CD14-positive monocyte (primary cell): ENCODE measurements at regions not wholly inside any gene's neighbourhood (a gene's known extent, or its start where the extent isn't known, plus 50 kb on each side); places are given as distances from the start of the nearest gene placed in this dataset.

ENCODE experiments used
- DNase-seq, 3 donors: peaks; one replicate each; pipeline ENCODE4 v3.0.0-alpha.2; 2011 to 2022
- H2AFZ ChIP-seq: 2 replicates; pipeline ENCODE4 v1.6.0; 2012; ENCODE audit warnings: mild to moderate bottlenecking, low read depth, low read length, inconsistent platforms; ENCODE audit not compliant: insufficient read depth, poor library complexity, severe bottlenecking
- H3K27ac ChIP-seq, 2 donors: 1 replicate in 1 of 2; 2 replicates in 1 of 2; pipeline ENCODE4 v1.5.1; 2012 to 2013; ENCODE audit warnings: low read length in 2 of 2, control low read depth in 1 of 2, inconsistent platforms in 1 of 2, low read depth in 1 of 2, mild to moderate bottlenecking in 1 of 2
- H3K27me3 ChIP-seq, 2 donors: one replicate each; pipeline versions ENCODE4 v1.6.0 to v1.6.1; 2011 to 2013; ENCODE audit warnings: low read length in 2 of 2; ENCODE audit not compliant: control insufficient read depth in 2 of 2, insufficient read depth in 2 of 2
- H3K36me3 ChIP-seq, 2 donors: replicated peaks in 1 of 2; 1 replicate in 1 of 2; 2 replicates in 1 of 2; pipeline versions ENCODE4 v1.5.1 to v1.6.1; 2012 to 2013; ENCODE audit warnings: low read length in 2 of 2, control low read depth in 1 of 2, inconsistent platforms in 1 of 2, mild to moderate bottlenecking in 1 of 2; ENCODE audit not compliant: insufficient read depth in 2 of 2, control insufficient read depth in 1 of 2
- H3K4me1 ChIP-seq, 2 donors: 1 replicate in 1 of 2; 2 replicates in 1 of 2; pipeline versions ENCODE4 v1.5.1 to v1.6.1; 2012 to 2013; ENCODE audit warnings: low read length in 2 of 2, control low read depth in 1 of 2, inconsistent platforms in 1 of 2, mild to moderate bottlenecking in 1 of 2, moderate library complexity in 1 of 2; ENCODE audit not compliant: insufficient read depth in 2 of 2, control insufficient read depth in 1 of 2
- H3K4me2 ChIP-seq: replicated peaks from 2 replicates; pipeline ENCODE3; 2012; ENCODE audit warnings: low read length, moderate library complexity, mild to moderate bottlenecking; ENCODE audit not compliant: poor library complexity, severe bottlenecking; ENCODE audit errors: extremely low read depth
- H3K4me3 ChIP-seq, 3 experiments: fragments of 200-600 bp in 1 of 3; sonication (generic) in 1 of 3; replicated peaks in 1 of 3; 1 replicate in 2 of 3; 2 replicates in 1 of 3; pipeline ENCODE4 v1.5.1; 2011 to 2013; ENCODE audit warnings: low read length in 3 of 3, mild to moderate bottlenecking in 3 of 3, control low read depth in 2 of 3, low read depth in 2 of 3, inconsistent platforms in 1 of 3, moderate library complexity in 1 of 3
- H3K79me2 ChIP-seq: 2 replicates; pipeline ENCODE4 v1.6.0; 2012; ENCODE audit warnings: mild to moderate bottlenecking, control low read depth, inconsistent platforms, low read length, moderate library complexity; ENCODE audit not compliant: insufficient read depth
- H3K9ac ChIP-seq: 2 replicates; pipeline ENCODE4 v1.6.0; 2017; ENCODE audit warnings: low read length, mild to moderate bottlenecking; ENCODE audit not compliant: insufficient read depth, poor library complexity, severe bottlenecking
- H3K9me3 ChIP-seq, 2 donors: replicated peaks in 1 of 2; 1 replicate in 1 of 2; 2 replicates in 1 of 2; pipeline versions ENCODE4 v1.5.1 to v1.6.1; 2012 to 2013; ENCODE audit warnings: low read length in 2 of 2, control low read depth in 1 of 2; ENCODE audit not compliant: control insufficient read depth in 1 of 2, insufficient read depth in 1 of 2
- H4K20me1 ChIP-seq: 2 replicates; pipeline ENCODE4 v1.6.0; 2012; ENCODE audit warnings: mild to moderate bottlenecking, low read length, control low read depth, moderate library complexity; ENCODE audit not compliant: insufficient read depth
- H3K27ac Mint-ChIP-seq, 7 donors: one replicate each; pipeline ENCODE4 v1.8.0; 2020; ENCODE audit warnings: mild to moderate bottlenecking in 7 of 7, mixed read lengths in 7 of 7, moderate library complexity in 6 of 7, inconsistent platforms in 2 of 7
- H3K27me3 Mint-ChIP-seq, 3 donors: one replicate each; pipeline ENCODE4 v1.8.0; 2021 to 2022; ENCODE audit warnings: low read depth in 3 of 3, mild to moderate bottlenecking in 3 of 3, mixed read lengths in 3 of 3, moderate library complexity in 3 of 3, inconsistent platforms in 1 of 3
- H3K36me3 Mint-ChIP-seq, 2 donors: one replicate each; pipeline ENCODE4 v1.8.0; 2020; ENCODE audit warnings: mixed read lengths in 2 of 2, inconsistent platforms in 1 of 2, mild to moderate bottlenecking in 1 of 2
- H3K4me1 Mint-ChIP-seq: one replicate; pipeline ENCODE4 v1.8.0; 2020; ENCODE audit warnings: mild to moderate bottlenecking, mixed read lengths
- H3K4me3 Mint-ChIP-seq, 2 donors: one replicate each; pipeline ENCODE4 v1.8.0; 2020; ENCODE audit warnings: mild to moderate bottlenecking in 2 of 2, mixed read lengths in 2 of 2, moderate library complexity in 1 of 2
- H3K9me3 Mint-ChIP-seq, 7 donors: one replicate each; pipeline ENCODE4 v1.8.0; 2020 to 2022; ENCODE audit warnings: mixed read lengths in 7 of 7, mild to moderate bottlenecking in 6 of 7, moderate library complexity in 6 of 7, inconsistent platforms in 2 of 7
- WGBS: methylation state at CpG from one replicate; pipeline ENCODE4 v1.1.5; 2013; ENCODE audit warnings: missing lambda C conversion rate; ENCODE audit not compliant: insufficient coverage; 5-methylcytosine and 5-hydroxymethylcytosine counted together
- intact Hi-C, 2 donors: fragments of 100-400 bp; cut with micrococcal nuclease; formaldehyde crosslinking; loops; one replicate each; pipeline versions ENCODE4 v1.15.0 to v1.15.1; 2023
- TF ChIP-seq, protein P1 (sequence below): fragments of 200-600 bp; IDR thresholded peaks from one replicate; pipeline ENCODE4 v1.8.0; 2022; ENCODE audit warnings: antibody characterized with exemption, mild to moderate bottlenecking

DNA sequence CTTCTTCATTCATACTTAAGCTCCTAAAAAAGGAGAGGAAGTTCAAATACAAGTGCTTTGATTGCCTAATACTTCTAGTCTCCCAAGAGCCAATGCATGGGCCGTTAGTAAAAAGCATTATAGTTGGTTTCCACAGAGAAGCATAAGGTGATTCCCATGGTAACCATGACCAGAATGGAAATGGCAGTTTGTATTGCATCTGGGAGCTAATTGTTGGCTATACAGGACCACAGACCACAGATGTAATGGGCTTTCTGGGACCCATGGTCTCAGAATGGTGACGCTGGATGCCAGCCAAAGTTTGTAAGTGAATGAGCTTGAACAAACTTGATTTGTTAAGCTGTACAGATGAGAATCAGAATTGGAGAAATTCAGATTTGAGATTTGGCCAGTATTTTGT, 333.9 kb upstream of the C11orf87 start:
- Histone ChIP-seq H3K27ac (no peak overlapping the region), H3K4me3 (no peak overlapping the region), H3K9me3 (no peaks in the 10 kb centered on the region), H3K9ac (no peak overlapping the region), H3K79me2 (no peaks in the 10 kb centered on the region), H2AFZ (no peak overlapping the region), H3K4me1 (no peaks in the 10 kb centered on the region), H4K20me1 (no peaks in the 10 kb centered on the region), H3K4me2 (no peak overlapping the region), H3K36me3 (no peaks in the 10 kb centered on the region), H3K27me3 (no peaks in the 10 kb centered on the region)
- peaks cover 5 to 16% (median 10%) of the 10 kb centered on the region in 7 donors for H3K9me3 Mint-ChIP-seq
- no peak overlapping the region for H3K27ac Mint-ChIP-seq
- no peaks in the 10 kb centered on the region for H3K36me3 Mint-ChIP-seq
- WGBS, result 29% methylated on average over 1 of the region's 2 CpGs
- DNase-seq, result no peak
- H3K27me3 Mint-ChIP-seq, result no peaks in the 10 kb centered on the region
- H3K4me1 Mint-ChIP-seq, result peaks cover 3% of the 10 kb centered on the region
- TF ChIP-seq, protein P1, sequence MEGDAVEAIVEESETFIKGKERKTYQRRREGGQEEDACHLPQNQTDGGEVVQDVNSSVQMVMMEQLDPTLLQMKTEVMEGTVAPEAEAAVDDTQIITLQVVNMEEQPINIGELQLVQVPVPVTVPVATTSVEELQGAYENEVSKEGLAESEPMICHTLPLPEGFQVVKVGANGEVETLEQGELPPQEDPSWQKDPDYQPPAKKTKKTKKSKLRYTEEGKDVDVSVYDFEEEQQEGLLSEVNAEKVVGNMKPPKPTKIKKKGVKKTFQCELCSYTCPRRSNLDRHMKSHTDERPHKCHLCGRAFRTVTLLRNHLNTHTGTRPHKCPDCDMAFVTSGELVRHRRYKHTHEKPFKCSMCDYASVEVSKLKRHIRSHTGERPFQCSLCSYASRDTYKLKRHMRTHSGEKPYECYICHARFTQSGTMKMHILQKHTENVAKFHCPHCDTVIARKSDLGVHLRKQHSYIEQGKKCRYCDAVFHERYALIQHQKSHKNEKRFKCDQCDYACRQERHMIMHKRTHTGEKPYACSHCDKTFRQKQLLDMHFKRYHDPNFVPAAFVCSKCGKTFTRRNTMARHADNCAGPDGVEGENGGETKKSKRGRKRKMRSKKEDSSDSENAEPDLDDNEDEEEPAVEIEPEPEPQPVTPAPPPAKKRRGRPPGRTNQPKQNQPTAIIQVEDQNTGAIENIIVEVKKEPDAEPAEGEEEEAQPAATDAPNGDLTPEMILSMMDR, result no peak
- no peak overlapping the region for H3K4me3 Mint-ChIP-seq
- intact Hi-C loops, result no loop called here

DNA sequence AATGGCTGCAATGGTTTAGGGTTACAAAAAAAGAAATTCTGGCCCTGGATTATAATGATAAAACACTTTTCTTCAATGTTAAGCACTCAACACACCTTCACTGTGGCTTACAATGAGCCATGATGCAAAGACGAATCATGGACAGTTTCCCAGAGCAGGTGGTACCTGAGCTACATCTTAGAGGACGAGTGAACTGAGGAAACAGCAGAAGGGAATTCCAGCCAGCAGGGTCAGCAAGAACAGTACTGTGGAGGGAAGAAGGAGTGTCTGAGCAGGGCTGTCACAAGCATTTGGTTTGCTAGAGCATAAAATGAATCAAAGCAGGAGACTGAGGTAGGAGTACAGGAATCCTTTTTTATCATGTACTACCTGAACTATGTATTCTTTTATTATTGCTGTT, 332.8 kb upstream of the C11orf87 start:
- no peak overlapping the region for H3K4me3 ChIP-seq
- no peaks in the 10 kb centered on the region for H3K27me3 ChIP-seq
- no peaks in the 10 kb centered on the region for H3K79me2 ChIP-seq
- Mint-ChIP-seq H3K36me3 (no peaks in the 10 kb centered on the region), H3K4me1 (peaks cover 3% of the 10 kb centered on the region), H3K27ac (no peak overlapping the region), H3K4me3 (no peak overlapping the region), H3K27me3 (peaks cover 0 to 1% (median 0%) of the 10 kb centered on the region in 3 donors), H3K9me3 (peaks cover 0 to 8% (median 2%) of the 10 kb centered on the region in 7 donors)
- H3K9me3 ChIP-seq, result no peaks in the 10 kb centered on the region
- H3K4me1 ChIP-seq, result no peaks in the 10 kb centered on the region
- TF ChIP-seq, protein P1, result no peak
- no peak overlapping the region for H3K27ac ChIP-seq
- no peaks in the 10 kb centered on the region for H4K20me1 ChIP-seq
- H3K36me3 ChIP-seq, result no peaks in the 10 kb centered on the region
- H3K9ac ChIP-seq, result no peak overlapping the region
- no peak for DNase-seq
- no peak overlapping the region for H3K4me2 ChIP-seq
- intact Hi-C loops, result no loop called here
- no peak overlapping the region for H2AFZ ChIP-seq
- 100% methylated on average over 1 of the region's 2 CpGs for WGBS
